NCI-H2227 (cell line): ENCODE measurements at regions not wholly inside any gene's neighbourhood (a gene's known extent, or its start where the extent isn't known, plus 50 kb on each side); places are given as distances from the start of the nearest gene placed in this dataset.
"Not testable (repeated sequence)": the region's sequence is repeated elsewhere in the genome, so short reads cannot be mapped to it uniquely, and the experiment has no call there.

Source experiments
- DNase-seq: peaks from one replicate; lab custom pipeline; 2025; ENCODE audit not compliant: unreplicated experiment; lab: John Stamatoyannopoulos, UW

- DNase-seq, result no peak
These were observed 215.1 kb downstream of the RBM26 start for GRCh38 chr13:79190932-79191331.

- DNase-seq, result no peak
These were observed 218.0 kb downstream of the RBM26 start for GRCh38 chr13:79187917-79188690.

GRCh38 chr13:79185580-79185979 is 220.5 kb downstream of the RBM26 start:
- DNase-seq, result no peak

GRCh38 chr13:79183231-79183630 is 222.8 kb downstream of the RBM26 start:
- no peak for DNase-seq

- not testable (repeated sequence) for DNase-seq
These were observed 232.4 kb downstream of the RBM26 start for GRCh38 chr13:79173691-79174090.

- DNase-seq, result not testable (repeated sequence)
These were observed 233.1 kb downstream of the RBM26 start for GRCh38 chr13:79172924-79173323.

- DNase-seq, result no peak
These were observed 234.7 kb downstream of the RBM26 start for GRCh38 chr13:79171141-79172061.

- no peak for DNase-seq
These were observed 245.2 kb downstream of the RBM26 start for GRCh38 chr13:79160818-79161217.

GRCh38 chr13:79155883-79156282 is 250.2 kb downstream of the RBM26 start:
- DNase-seq, result no peak

GRCh38 chr13:79149210-79149609 is 256.8 kb downstream of the RBM26 start:
- no peak for DNase-seq

GRCh38 chr13:79141082-79141481 is 265.0 kb downstream of the RBM26 start:
- no peak for DNase-seq

- DNase-seq, result no peak
These were observed 277.9 kb downstream of the RBM26 start for GRCh38 chr13:79128158-79128557.

- no peak for DNase-seq
These were observed 279.3 kb downstream of the RBM26 start for GRCh38 chr13:79126706-79127105.

- DNase-seq, result no peak
These were observed 281.9 kb downstream of the RBM26 start for GRCh38 chr13:79124183-79124582.

GRCh38 chr13:79121286-79121685 is 284.8 kb downstream of the RBM26 start:
- no peak for DNase-seq

GRCh38 chr13:79119578-79120107 is 286.4 kb downstream of the RBM26 start:
- DNase-seq, result no peak

GRCh38 chr13:79112016-79112415 is 294.0 kb downstream of the RBM26 start:
- DNase-seq, result no peak

GRCh38 chr13:79108914-79109643 is 297.0 kb downstream of the RBM26 start:
- DNase-seq, result no peak

GRCh38 chr13:79098596-79098995 is 307.5 kb downstream of the RBM26 start:
- no peak for DNase-seq

- no peak for DNase-seq
These were observed 308.9 kb downstream of the RBM26 start for GRCh38 chr13:79097201-79097600.

GRCh38 chr13:79096099-79096498 is 310.0 kb downstream of the RBM26 start:
- no peak for DNase-seq
